K562 (cell line): ENCODE measurements at regions not wholly inside any gene's neighbourhood (a gene's known extent, or its start where the extent isn't known, plus 50 kb on each side); places are given as distances from the start of the nearest gene placed in this dataset.

Experiments used
- ZNF445 ChIP-seq: fragments of 250-450 bp; sonication (Bioruptor Pico); IDR thresholded peaks from 2 replicates; pipeline ENCODE4 v1.4.0; 2020; ENCODE audit warnings: low read depth, mild to moderate bottlenecking, moderate library complexity
- TF ChIP-seq, protein P1 (sequence below), 3 experiments: IDR thresholded peaks in 2 of 3; conservative IDR thresholded peaks in 1 of 3; 2 replicates each; pipeline ENCODE4 v1.5.1; 2011 to 2012; ENCODE audit warnings: low read length in 3 of 3, mild to moderate bottlenecking in 3 of 3, control low read depth in 2 of 3, improper control_type of control experiment in 1 of 3, inconsistent platforms in 1 of 3, low read depth in 1 of 3, mixed read lengths in 1 of 3, moderate library complexity in 1 of 3; ENCODE audit not compliant: insufficient read depth in 2 of 3
- TF ChIP-seq, protein P2 (sequence below): sonication (generic); formaldehyde crosslinking; IDR thresholded peaks from 2 replicates; pipeline ENCODE4 v1.8.1; 2023; ENCODE audit warnings: mild to moderate bottlenecking, missing genetic modification reagents

DNA sequence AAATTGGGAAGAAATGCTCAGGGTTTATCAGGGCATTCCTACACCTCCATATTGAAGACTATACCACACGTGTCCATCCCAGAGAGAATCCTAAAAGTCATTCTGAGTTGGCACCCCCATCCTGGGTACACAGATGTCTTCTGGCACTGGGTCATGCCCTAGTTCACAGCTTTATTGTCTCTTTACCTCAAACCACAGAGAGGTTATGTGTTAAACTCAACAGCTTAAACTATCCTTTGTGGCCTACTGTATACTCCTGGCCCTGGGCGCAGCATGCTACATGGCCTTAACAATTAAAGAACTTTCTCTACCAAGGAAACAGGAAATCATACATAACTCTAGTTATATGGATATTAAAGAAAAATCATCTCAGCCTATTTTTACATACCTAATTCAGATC lies 115.6 kb upstream of the SEM1 start:
- no peak for TF ChIP-seq ZNF445 (CRISPR knock-in tag)
- TF ChIP-seq, protein P1, sequence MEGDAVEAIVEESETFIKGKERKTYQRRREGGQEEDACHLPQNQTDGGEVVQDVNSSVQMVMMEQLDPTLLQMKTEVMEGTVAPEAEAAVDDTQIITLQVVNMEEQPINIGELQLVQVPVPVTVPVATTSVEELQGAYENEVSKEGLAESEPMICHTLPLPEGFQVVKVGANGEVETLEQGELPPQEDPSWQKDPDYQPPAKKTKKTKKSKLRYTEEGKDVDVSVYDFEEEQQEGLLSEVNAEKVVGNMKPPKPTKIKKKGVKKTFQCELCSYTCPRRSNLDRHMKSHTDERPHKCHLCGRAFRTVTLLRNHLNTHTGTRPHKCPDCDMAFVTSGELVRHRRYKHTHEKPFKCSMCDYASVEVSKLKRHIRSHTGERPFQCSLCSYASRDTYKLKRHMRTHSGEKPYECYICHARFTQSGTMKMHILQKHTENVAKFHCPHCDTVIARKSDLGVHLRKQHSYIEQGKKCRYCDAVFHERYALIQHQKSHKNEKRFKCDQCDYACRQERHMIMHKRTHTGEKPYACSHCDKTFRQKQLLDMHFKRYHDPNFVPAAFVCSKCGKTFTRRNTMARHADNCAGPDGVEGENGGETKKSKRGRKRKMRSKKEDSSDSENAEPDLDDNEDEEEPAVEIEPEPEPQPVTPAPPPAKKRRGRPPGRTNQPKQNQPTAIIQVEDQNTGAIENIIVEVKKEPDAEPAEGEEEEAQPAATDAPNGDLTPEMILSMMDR (IDR thresholded peaks at IDR 0.05 in 2 of 3, conservative IDR thresholded peaks at IDR 0.05 in 1 of 3; ENCODE audit: insufficient read depth in 2 of 3, low read depth in 1 of 3, low read length in 3 of 3): no peak
- TF ChIP-seq, protein P2, sequence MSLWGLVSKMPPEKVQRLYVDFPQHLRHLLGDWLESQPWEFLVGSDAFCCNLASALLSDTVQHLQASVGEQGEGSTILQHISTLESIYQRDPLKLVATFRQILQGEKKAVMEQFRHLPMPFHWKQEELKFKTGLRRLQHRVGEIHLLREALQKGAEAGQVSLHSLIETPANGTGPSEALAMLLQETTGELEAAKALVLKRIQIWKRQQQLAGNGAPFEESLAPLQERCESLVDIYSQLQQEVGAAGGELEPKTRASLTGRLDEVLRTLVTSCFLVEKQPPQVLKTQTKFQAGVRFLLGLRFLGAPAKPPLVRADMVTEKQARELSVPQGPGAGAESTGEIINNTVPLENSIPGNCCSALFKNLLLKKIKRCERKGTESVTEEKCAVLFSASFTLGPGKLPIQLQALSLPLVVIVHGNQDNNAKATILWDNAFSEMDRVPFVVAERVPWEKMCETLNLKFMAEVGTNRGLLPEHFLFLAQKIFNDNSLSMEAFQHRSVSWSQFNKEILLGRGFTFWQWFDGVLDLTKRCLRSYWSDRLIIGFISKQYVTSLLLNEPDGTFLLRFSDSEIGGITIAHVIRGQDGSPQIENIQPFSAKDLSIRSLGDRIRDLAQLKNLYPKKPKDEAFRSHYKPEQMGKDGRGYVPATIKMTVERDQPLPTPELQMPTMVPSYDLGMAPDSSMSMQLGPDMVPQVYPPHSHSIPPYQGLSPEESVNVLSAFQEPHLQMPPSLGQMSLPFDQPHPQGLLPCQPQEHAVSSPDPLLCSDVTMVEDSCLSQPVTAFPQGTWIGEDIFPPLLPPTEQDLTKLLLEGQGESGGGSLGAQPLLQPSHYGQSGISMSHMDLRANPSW: no peak
